ENCODE measurements at regions not wholly inside any gene's neighbourhood (a gene's known extent, or its start where the extent isn't known, plus 50 kb on each side); places are given as distances from the start of the nearest gene placed in this dataset.

DNA sequence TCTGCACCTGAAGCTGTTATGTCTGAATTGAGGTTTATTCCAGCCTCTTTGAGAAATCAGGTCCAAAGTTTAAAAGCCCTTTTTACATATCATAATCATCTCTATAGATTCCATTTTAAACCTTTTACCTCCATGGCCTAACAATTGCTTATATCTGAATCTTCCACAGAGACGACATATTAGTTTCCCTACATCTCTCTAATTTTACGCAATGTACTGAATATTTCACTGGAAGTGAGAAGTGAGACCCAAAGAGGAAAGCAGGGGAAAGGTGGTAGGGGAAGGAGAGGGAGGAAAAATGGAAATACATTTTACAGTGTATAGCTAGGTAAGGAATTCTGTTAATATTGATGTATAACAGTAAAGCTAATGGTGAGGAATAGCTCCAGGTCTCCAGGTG, 189.6 kb downstream of the MZT1 start:
- TF ChIP-seq REST (IDR thresholded peaks at IDR 0.05; ENCODE audit: low read depth, low read length), result no peak
- TF ChIP-seq CTCF (IDR thresholded peaks at IDR 0.05), result no peak
- no peak for TF ChIP-seq CHD2 (IDR thresholded peaks at IDR 0.05; ENCODE audit: low read length, partially characterized antibody)
- no peak for TF ChIP-seq EP300 (IDR thresholded peaks at IDR 0.05; ENCODE audit: borderline replicate concordance in 1 of 2, low read depth in 1 of 2, low read length in 1 of 2)
- no peak for TF ChIP-seq RFX5 (IDR thresholded peaks at IDR 0.05; ENCODE audit: low read length)

Measured in SK-N-SH (cell line).